ENCODE measurements at regions not wholly inside any gene's neighbourhood (a gene's known extent, or its start where the extent isn't known, plus 50 kb on each side); places are given as distances from the start of the nearest gene placed in this dataset.

DNA sequence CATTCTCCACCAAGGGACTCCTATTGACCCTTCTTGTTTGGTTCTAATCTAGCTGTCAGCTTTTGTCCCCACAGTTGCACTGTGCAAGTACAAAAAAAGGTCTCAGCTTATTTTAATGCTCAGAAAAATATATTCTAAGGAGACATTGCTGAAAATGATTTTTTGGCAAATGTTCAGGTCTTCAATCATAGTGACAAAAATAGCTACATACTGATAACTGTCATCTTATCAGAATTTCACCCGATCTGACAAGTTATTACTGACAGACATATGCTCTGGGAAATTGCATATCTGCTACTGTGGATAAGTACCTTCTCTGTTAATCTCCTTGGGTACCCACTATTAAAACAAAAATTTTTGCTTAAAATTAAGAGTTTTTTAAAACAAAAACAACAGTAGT is 263.6 kb downstream of the FLRT2 start:
- no peak for DNase-seq

DNA sequence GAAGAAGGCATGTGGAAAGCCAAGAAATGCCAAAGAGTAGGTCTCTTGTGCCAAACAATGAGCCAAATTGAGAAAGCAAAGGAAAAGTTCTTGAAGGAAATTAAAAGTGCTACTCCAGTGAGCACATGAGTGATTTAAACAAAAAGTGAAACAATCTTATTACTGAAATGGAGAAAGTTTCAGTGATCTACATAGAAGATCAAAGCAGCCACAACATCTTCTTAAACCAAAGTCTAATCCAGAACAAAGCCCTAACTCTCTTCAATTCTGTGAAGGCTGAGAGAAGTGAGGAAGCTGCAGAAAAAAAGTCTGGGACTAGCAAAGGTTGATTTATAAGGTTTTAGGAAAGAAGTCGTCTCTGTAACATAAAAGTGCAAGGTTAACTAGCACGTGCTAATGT is 259.6 kb downstream of the FLRT2 start:
- DNase-seq: no peak

DNA sequence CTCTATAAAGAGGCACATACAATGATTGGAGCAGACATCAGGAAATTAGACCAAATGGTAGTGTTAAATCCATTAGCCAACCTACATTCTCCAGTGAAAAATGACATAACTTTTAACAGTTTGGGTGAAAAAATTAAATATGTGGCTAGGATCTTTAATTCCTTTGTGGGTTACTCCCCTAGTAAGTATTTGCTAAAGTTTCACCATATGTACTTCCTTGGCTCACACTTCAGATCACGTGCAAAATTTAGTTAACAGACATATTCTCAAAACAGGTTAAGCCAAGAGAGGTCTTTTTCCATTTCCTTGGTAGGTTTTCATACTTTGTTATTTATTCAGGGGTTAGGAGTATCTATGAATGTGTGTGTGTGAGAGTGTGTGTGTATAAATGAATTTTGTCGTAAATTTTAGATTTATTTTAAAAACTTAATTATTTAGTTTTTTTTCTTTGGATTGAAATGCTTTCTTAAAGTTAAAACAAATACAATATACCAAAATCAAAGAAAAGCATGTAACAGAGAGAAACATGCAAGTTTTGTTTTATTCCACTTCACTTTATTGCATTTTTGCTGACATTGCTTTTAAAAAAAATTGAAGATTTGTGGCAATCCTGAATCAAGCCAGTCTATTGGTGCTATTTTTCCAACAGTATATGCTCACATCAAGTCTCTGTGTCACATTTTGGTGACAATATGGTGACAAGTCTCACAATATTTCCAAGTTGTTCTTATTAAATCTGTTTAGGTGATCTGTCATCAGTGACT is 258.7 kb downstream of the FLRT2 start:
- DNase-seq: no peak

DNA sequence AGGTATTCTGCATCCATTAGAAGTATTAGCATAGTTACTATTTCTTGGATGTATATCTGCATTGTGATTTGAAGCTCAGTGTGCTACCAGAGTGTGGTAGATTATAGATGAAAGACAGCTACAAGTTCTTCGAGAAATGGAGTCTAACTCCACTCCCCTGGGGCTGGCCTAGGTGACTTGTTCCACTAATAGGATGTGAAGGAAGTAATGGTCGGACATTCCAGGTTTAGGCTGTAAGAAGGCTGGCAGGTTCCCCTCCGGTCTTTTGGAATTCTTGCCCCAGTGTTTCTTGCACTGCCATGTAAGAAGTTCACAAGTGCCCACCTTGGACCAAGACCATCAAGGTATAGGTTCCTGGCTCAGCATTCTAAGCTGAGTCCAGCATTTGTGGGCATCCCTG is 236.4 kb downstream of the FLRT2 start:
- DNase-seq: no peak

DNA sequence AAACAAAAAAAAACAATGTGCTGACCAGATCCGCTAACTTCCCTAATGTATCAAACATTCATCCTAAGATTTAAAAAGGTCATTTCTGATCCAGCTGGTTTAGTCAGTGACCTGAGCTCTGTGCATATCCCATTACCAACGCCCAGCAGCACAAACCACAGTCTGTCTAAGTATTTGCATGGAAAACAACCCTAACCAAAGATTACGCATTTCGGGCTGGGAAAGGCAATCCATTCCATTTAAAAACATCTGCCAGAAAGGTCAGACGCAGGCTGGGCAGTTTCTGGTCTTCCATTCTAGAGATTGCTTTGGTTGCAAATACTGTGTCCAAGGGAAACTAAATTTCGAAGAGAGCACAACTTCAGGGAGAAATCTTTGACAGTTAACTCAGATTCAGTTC is 234.9 kb downstream of the FLRT2 start:
- no peak for DNase-seq

DNA sequence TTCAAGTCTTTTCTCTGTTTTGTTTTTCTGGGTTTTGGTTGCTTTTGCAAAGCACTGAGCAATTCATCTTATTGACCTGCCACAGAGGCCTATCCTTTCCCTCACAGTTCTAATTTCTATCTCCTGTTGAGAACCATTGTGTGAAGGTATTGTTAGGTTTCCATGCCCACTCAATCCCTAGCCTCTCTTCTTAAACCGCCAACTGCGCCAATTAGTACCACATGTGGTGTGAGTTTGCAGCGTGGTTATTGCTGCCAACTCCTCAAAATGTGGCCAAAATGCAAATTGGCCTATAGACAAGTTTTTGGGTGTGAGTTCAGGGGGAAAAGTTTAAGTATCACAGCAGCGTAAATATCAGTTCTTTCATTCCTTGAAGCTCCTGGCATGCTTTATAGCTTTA is 232.6 kb downstream of the FLRT2 start:
- DNase-seq: no peak

DNA sequence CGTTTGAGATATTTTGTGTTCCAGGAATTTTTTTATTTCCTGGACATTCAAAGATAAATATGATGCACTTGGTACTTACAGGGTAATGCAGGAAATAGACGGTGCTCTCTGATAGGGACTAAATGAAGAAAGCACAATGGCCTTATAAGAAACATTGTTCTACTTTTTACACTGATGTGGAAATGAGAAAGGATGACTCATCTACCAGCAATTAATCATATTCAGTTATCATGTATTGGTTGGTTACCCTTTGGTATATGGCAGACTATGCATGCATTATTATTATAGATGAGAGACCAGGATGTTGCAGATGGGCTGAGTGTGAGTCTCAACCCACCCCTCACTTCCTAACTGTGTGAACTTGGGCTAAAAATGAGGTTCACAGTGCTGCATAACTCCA is 222.2 kb downstream of the FLRT2 start:
- DNase-seq: no peak

DNA sequence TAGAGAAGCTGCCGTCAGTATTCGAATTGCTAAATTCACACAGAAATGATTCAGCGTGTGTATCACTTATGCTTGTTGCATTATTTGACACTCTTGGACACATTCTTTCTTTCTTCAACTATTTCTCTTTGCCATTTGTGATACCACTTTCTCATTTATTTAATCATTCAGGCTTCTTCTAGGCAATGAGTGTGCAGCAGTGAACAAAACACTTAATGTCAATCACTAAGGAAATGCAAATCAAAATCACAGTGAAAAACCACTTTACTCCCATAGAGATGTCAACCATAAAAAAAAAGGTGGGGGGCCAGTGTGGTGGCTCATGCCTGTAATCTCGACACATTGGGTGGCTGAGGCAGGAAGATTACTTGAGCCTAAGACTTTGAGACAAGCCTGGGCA is 214.6 kb downstream of the FLRT2 start:
- DNase-seq: no peak

DNA sequence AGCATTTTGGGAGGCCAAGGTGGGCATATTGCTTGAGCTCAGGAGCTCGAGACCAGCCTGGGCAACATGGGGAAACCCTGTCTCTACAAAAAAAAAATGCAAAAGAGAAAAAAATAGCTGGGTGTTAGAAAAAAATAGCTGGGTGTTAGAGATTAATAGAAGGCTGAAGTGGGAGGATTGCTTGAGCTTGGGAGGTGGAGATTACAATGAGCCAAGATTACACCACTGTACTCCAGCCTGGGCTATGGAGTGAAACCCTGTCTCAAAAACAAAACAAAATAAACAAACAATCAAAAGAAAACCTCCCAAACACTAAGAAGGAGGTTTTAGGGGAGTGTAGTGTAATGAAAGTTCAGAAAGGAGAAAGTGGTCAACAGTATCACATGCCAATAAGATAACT is 202.1 kb downstream of the FLRT2 start:
- DNase-seq: no peak

DNA sequence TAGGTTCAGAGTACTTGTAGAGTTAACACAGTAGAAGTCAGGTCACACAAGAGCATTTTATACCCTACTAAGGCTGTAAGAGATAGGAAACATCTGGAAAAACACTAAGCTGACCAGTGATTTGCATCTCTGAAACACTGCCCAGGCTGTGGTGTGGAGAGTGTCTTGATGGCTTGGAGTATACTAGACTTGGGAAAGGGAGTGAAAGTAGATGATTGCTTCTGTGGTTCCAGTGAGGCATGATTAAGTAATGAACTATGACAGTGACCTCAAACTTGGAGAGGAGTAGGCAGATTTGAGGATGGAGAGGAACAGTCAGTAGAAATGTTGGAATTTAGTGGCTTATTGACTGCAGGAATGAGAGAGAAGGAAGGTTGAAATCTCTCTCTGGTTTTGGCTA is 201.2 kb downstream of the FLRT2 start:
- DNase-seq: no peak

DNA sequence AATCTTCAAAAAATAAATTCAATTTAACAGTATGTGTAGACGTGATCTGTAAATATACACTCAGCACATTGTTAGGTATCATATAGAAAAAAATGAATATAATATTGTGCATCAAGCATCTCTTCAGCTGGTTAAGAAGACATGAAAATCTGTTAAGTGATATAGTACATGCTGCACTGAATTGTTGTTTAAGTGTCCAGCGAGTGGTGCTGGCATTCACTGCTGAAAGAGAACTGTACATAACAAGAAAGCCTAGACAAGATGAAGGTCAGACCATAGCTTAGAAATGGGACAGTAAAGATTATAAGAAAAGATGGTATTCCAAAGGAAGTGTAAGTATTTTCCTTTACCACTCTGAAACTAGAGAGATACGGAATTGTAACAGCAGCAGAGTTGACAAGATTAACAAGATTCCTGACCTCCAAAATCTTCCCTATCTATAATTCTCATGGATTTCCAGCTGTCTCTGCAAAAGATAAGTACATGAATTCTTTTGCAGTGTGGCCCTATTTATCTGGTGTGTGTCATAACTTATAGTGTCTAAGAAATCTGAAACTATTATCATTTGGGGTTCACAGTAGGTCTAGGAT is 198.6 kb downstream of the FLRT2 start:
- no peak for DNase-seq

DNA sequence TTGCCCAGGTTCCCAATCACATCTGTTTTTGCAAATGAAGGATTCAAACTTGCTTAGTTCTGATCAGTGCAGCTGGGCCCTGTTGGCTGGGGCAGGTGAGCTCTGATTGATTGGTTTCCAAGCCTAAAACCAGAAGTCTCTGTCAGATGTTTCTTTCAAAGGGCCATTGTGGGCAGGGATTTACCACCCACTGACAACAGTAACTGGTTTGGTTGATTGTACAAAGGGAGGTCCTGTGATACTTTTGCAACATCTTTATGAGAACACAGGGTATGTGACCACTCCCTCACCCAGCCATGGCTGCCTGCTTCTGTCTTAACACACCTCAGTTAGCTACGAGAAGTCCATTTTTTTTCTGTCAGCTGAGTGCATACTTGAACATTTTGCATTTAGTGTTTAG is 184.1 kb downstream of the FLRT2 start:
- DNase-seq: no peak

DNA sequence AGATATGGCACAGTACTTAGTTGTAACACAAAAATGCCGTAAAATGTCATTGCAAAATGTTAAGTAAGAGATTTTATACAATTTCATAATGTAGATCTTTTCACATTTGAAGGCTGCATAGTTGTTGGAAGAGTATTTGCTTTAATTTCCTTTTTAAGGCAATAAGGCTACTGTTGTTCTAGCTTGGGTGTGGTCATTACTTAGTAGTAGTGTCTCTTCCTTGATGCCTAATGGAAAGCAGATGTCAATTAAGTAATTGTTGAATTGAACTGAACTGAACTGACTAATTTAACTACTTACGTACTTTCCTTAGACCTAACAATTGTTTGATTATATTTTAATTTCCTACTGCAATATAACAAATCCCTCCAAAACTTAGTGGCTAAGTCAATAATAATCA is 181.7 kb downstream of the FLRT2 start:
- DNase-seq: no peak
